Glomerular visceral epithelial cell (primary cell): ENCODE measurements at regions not wholly inside any gene's neighbourhood (a gene's known extent, or its start where the extent isn't known, plus 50 kb on each side); places are given as distances from the start of the nearest gene placed in this dataset.
"Not testable (repeated sequence)": the region's sequence is repeated elsewhere in the genome, so short reads cannot be mapped to it uniquely, and the experiment has no call there.

ENCODE experiments used
- DNase-seq: peaks from one replicate; pipeline ENCODE4 v3.0.0-alpha.2; 2016; ENCODE audit errors: extremely low spot score

GRCh38 chr7:20083781-20084180 lies 133.4 kb downstream of the MACC1 start:
- peak; percentile 5 for DNase-seq

DNA sequence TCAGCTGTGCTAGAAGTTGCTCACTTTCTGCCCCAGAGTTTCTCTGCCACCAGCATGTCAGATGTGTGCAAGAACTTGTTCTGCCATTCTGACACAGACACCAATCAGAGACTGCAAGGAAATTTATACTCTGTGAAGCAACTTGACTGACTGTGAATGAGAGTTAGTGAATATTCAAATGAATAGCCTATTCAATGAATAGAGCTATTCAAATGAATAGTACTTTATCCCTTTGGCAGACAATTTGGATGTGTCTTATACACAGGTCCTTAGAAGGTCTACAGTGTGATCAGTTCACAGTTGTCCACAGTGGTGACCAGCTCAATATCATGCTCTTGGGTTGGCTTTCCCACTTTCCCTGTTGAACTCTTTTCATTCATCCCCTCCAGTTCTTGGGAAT lies 138.1 kb downstream of the MACC1 start:
- no peak for DNase-seq

DNA sequence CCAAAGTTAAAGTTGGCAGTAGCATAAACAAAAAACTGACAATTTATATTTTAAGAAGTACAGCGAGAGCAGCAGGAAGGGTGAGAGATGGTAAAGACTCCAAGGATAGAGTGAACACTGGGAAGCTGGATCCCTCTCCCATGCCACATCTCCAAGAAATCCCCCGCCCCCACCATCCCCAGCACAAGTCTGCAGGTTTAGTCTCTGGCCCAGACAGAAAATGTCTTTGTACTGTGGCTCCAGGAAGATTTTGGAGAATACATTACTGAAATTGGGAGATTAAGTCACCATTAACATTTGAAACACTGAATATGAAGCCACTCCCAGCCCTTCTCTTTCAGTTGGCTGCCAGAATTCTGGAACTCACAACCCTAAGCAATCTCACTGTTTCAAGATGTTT lies 140.3 kb downstream of the MACC1 start:
- DNase-seq = no peak

- no peak for DNase-seq
Measured at GRCh38 chr7:20075992-20076820, 141.0 kb downstream of the MACC1 start.

DNA sequence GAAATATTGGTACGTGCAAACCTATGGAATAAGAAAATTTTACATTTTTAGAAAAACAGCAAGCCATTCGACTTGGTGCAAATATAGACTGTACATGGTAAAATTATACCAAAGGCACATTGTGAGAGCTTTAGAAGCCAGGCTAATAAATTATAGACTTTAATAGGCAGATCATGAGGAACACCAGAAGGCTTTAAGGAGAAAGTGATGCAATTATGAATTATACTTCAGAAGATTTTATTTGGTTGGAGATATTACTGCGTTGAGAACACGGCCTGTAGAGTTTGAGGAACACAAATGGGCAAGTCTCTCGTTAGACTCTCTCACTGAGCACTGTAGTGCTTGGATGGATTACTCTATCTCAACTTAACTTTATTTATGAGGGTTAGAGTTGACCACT lies 141.7 kb downstream of the MACC1 start:
- DNase-seq = no peak

GRCh38 chr7:20068004-20068403 lies 149.2 kb downstream of the MACC1 start:
- not testable (repeated sequence) for DNase-seq

- DNase-seq = peak; percentile 87
Measured at GRCh38 chr7:20064974-20065862, 152.0 kb downstream of the MACC1 start.

GRCh38 chr7:20064181-20064970 lies 152.8 kb downstream of the MACC1 start:
- peak; percentile 74 for DNase-seq

DNA sequence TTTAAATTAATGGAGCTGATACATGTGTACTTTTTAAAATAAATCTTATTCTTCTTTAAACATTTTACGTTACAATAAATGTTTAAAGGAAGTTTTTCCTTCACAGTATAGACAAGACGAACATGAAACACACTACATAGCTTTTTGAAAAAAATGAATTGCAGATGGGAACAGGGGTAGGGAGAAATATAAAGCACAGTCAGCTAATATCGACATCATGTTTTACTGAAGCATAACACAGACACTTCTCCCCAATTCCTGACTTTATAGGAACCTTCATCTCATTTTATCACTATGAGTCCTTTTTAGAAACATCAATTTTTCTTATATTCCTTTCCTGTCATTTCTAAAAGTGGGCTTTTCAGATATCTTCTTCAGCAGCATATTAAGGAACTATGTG lies 153.5 kb downstream of the MACC1 start:
- no peak for DNase-seq

GRCh38 chr7:20062932-20063331 lies 154.3 kb downstream of the MACC1 start:
- DNase-seq = no peak

- DNase-seq = no peak
Measured at GRCh38 chr7:20053334-20054104, 163.7 kb downstream of the MACC1 start.

GRCh38 chr7:20050241-20050966 lies 166.8 kb downstream of the MACC1 start:
- DNase-seq = no peak

DNA sequence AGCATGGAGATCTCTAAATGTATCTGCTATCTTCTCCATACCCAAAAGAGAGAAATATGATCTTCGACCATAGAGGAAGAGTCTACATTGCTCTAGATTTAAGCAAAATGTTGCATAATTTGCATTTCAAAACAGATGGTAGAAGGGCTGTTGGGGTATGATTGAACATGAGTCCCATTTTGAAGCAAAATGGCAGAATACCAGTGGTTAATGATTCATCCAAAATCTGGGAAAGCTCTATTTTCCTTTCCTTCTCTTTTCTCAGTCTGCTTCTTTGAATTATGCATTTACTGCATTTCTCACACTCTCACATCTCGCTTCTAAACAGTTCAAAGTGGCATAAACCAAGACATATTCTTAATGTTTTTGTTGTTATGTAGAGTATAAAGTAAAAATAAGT lies 178.5 kb downstream of the MACC1 start:
- DNase-seq = no peak

DNA sequence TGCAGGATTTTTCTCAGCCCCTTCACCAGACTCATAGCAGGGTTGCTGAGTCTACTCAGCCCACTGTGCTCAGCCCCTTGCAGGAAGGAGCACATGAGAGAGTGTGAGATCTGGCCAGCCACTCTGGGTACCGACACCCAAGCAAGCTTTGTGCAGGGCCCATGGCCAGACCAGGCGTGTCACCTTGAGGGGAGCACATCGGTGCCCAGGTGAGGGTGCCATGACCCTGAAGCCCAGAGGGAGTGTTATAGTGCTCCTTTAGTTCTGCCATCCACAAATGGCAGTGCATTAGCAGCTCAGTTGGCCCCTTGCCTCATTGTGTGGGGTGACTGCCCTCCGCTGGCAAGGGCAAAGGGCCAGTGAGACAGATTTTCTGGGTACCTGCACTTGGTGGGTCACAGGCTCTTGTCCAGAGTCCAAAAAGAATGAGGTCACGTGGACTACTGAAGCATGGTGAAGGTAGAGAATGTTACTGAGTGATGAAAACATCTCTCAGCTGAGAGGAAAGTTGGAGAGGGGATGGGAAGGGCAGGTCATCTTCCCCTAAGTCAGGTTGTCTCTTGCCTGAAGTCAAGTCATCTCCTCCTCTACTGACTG lies 181.8 kb downstream of the MACC1 start:
- peak; percentile 70 for DNase-seq

GRCh38 chr7:20033621-20034400 lies 183.4 kb downstream of the MACC1 start:
- peak; percentile 60 for DNase-seq

GRCh38 chr7:20032741-20033140 lies 184.4 kb downstream of the MACC1 start:
- no peak for DNase-seq

- DNase-seq = peak; percentile 24
Measured at GRCh38 chr7:20030915-20031362, 186.2 kb downstream of the MACC1 start.

GRCh38 chr7:20030417-20030816 lies 186.8 kb downstream of the MACC1 start:
- peak; percentile 13 for DNase-seq

DNA sequence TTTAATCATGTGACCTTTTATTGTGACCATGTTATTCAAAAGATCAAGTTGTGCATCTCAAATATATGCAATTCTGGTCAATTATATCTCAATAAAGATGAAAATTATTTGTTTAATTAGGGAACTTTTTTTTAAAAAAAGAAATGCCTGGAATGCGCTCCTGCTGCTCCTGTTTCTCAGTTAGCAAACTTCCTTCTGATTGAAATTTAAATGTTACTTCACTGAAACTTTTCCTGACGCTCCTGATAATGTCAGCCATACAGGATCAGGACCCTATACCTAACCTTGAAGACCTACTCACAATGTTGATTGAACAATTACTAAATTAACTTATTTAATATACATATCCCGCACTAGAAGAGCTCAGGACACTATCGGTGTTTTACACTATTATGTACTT lies 190.4 kb downstream of the MACC1 start:
- DNase-seq = no peak
